Lung microvascular endothelial cell (primary cell): ENCODE measurements at regions not wholly inside any gene's neighbourhood (a gene's known extent, or its start where the extent isn't known, plus 50 kb on each side); places are given as distances from the start of the nearest gene placed in this dataset.
A peak's percentile ranks its signal among the peaks of the same experiment; 100 is the strongest.

Experiments
- DNase-seq, 2 donors: peaks; one replicate each; pipeline versions ENCODE4 v3.0.0 to v3.0.0-alpha.2; 2010; ENCODE audit warnings: low read depth in 2 of 2

DNA sequence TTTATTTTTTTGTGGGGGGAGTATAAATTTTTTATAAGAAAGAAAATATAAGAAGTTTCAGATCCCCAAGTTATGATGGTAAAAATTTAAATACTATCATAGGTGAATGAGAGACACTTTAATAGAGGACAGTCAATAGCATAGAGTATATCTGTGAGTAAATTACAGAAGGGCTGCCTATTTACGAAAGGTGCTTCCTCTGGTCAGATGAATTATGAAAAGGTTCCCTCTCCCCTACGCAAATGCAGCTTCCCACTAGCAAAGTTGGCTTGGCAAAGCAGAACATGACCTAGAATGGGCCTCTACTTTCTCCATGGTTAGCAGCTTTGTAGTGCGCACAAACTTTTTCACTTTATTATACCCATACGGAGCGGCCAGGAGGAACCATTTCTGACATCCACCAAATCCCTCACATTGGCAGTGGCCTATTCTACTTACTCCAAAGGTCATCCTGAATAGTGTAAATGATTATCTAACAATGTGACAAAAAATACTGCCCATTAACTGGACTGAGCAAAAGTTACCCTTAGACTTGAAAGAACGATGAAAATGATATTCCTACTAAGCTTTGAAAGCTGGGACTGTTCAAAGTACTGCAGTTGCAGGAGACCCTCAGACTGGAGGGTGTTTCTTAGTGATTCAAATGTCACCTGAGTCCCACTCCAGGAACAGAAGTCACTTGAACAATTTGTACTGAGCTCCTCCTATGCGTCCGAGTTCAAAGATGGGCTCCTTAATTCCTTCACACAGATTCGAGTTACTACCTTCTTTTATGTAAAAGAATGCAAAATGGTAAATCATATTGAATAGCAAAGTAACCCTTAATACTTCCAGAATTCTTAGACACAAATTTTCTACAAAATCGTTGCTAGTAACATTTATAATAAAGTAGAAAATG lies 148.5 kb downstream of the NOL4 start:
- DNase-seq, result no peak

- no peak for DNase-seq
These were observed 163.5 kb downstream of the NOL4 start for GRCh38 chr18:34061226-34061625.

- DNase-seq, result no peak
These were observed 169.5 kb downstream of the NOL4 start for GRCh38 chr18:34055227-34055626.

DNA sequence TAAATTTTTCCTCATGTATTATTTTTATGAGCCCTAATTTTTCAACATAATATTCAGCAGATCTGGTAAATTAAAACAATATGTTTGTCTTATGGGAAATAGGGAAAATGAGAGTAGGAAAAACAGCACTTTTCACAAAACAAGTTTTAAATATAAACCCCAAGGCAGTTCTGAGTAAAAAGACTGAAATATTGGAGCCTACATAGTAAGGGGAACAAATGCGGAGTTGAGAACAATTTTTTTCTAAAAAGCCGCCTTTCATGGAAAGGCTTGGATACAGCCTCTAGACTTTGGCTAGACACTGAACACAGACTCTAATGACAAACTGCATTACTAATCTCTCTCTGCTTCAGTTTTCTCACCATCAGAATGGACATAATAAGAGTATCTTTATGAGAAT lies 174.1 kb downstream of the NOL4 start:
- DNase-seq, result no peak

GRCh38 chr18:34049511-34049910 lies 175.2 kb downstream of the NOL4 start:
- DNase-seq, result no peak

- DNase-seq, result no peak
These were observed 176.3 kb downstream of the NOL4 start for GRCh38 chr18:34048423-34048822.

- no peak for DNase-seq
These were observed 182.1 kb downstream of the NOL4 start for GRCh38 chr18:34042423-34043146.

GRCh38 chr18:34039611-34040010 lies 185.1 kb downstream of the NOL4 start:
- DNase-seq, result no peak

- DNase-seq, result peak in 1 of 2 donors; percentile 4
These were observed 185.5 kb downstream of the NOL4 start for GRCh38 chr18:34039201-34039600.

GRCh38 chr18:34038086-34038485 lies 186.6 kb downstream of the NOL4 start:
- no peak for DNase-seq

DNA sequence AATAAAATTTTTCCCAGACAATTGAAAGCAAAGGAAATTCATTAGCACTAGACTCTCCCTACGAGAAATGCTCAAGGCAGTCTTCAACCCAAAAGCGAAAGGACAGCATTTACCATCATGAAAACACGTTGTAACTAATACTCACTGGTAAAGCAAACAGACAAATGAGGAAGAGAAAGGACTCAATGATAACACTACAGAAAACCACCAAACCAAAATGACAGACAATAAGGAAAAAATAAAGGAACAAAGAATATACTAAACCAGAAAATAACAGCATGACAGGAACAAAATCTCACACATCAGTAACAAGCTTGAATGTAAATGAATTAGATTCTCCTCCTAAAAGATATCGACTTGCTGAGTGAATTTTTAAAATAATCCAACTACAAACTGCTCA lies 190.7 kb downstream of the NOL4 start:
- DNase-seq, result no peak

DNA sequence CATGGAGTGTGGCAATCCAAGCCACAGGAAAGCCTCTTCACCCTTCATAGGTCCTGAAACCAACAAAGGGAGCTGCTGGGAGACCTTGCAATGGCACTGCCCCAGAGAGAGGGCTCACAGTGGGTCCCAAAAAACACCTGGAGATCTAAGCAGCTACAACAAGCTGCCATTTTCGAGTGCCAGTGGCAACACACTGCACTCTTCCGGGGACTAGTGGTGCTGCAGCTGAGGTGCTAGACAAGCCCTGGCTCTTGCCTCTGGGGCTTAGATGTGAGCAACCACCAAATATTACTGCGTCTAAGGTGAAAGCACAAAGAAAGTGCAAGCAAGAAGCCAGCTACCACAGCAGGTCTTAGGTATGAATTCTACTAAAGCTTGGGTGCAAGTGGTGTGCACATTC lies 192.9 kb downstream of the NOL4 start:
- DNase-seq, result no peak

GRCh38 chr18:34028324-34028723 lies 196.4 kb downstream of the NOL4 start:
- DNase-seq, result no peak

DNA sequence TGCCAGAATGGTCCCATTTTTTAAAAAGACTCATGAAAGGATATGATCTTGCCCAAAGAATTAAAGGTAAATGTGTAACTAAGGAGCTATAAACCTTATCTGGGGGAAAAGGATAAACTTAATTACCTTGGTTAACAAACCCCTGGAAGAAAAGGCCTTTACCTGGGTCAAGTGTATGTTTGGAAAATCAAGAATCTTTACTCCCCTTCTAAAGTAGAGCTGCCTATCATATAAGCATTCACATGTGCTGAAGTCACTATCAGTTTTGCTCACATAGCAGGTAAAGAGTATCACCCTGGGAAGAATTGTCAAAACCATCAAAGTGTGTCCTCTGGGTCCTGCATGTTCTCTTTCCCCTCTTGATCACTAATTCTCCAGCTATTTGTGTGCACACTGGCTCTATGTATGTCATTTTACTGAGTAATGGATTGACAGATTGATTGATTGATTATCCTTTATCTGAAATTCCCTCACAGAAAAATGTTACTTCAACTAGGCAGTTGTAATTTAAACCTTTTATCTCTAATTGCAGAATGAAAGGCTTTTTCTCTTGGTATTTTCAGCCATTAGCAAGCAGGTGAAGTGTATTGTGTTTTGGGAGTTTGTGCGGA lies 199.4 kb downstream of the NOL4 start:
- no peak for DNase-seq

DNA sequence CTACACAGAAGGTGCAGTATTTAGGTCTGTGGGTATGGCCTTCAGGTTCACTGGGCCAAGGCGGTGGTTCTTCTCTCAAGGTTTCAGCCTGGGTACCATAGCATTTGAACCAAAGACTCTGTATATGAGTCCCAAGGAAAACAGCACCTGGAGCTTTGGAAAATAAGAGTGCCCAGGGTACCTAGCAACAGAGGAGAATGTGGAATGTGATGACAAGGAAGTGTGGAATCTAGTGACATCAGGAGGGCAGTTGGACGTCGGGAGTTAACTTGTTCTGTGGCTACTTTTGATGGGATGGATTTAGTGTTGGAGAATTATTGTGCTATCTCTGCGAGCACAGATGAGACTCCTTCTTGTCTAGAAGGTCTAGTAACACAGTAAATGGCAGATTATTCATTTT lies 201.2 kb downstream of the NOL4 start:
- DNase-seq, result no peak

DNA sequence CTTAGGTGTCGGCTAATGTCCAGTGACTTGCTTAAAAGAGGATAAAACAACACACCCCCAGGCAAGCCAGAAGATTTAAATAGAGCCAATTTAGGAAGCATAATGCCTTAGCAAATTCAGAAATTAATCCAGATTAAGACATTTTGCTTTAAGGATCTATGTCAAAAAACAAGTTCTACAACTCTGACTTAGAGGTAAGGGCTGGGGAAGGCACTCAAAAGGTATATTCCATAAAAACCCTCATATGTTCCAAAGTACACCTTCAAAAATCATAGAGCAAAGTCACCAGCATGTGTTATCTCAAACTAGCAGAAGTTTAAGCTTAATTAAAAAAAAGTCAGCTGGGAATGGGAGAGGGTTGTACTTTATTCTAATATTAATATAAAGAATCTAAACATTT lies 206.4 kb downstream of the NOL4 start:
- no peak for DNase-seq

DNA sequence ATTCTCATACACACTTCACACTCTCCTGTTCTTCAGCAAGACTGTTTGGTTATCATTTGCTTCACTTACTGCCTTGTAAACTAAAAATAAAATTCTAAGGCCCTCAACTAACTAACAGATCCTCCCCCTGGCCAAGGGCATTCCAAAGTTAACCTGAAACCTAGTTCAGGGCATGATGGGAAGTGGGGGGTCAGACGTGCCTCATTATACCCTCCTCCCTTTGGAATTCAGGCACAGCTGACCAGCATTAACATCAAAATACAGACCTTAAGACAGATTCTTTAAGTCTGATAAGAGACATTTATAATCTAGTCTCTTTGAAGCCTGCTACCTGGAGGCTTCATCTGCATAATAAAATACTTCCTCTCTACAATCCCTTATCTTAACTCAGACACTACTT lies 221.0 kb downstream of the NOL4 start:
- no peak for DNase-seq

DNA sequence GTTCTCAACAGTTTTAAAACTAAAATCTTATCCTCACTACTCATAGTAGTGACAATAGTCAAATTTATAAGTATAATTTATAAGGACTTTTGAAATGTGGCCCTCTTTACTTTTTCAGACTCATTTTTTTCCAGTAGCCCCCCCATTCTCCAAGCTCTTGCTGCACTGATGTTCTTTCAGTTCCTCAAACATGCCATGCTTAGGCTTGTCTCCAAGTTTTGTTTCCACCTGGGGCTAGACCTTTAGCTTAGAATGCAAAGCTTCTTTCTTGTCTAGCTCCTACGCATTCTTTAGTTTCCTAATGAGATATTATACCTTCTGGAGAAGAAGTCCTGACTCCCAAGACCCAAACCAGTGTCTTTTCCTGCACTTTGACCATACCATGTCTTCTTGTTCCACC lies 222.6 kb downstream of the NOL4 start:
- no peak for DNase-seq

GRCh38 chr18:34001376-34001775 lies 223.3 kb downstream of the NOL4 start:
- DNase-seq, result no peak

- DNase-seq, result no peak
These were observed 237.5 kb downstream of the NOL4 start for GRCh38 chr18:33987206-33987605.

- no peak for DNase-seq
These were observed 241.6 kb downstream of the NOL4 start for GRCh38 chr18:33983126-33983525.

DNA sequence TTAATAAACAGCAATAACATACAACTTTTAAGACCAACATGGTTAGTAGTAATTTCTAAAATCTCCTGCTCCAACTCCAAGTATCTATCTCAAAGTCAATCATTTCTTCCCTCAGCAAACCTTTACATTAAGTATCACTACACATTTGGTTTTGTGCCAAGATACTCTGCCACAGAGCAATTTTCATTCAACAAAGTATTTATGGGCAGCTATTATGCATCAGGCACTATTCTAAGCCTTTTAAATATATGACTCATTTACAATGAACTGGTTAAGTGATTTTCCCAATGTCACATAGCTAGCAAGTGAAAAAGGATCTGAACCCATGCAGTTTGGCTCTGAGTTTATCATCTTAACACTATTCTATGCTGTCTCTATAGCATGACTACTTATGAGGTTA lies 264.3 kb downstream of the NOL4 start:
- no peak for DNase-seq

GRCh38 chr18:33959609-33960008 lies 265.1 kb downstream of the NOL4 start:
- no peak for DNase-seq
